Peyer's patch (tissue), 4 donors: ENCODE measurements at regions not wholly inside any gene's neighbourhood (a gene's known extent, or its start where the extent isn't known, plus 50 kb on each side); places are given as distances from the start of the nearest gene placed in this dataset.

Experiments used
- DNase-seq, 3 donors: peaks; one replicate each; pipeline ENCODE4 v3.0.0-alpha.2; 2017 to 2019
- H3K27ac ChIP-seq, 4 donors: fragments of 200-600 bp; sonication (generic); one replicate each; pipeline ENCODE4 v1.5.1; 2016 to 2019
- H3K27me3 ChIP-seq, 2 donors: fragments of 200-600 bp; sonication (generic); one replicate each; pipeline ENCODE4 v1.5.1; 2019
- H3K36me3 ChIP-seq, 3 donors: fragments of 200-600 bp; sonication (generic); one replicate each; pipeline ENCODE4 v1.5.1; 2016 to 2019
- H3K4me1 ChIP-seq, 4 donors: fragments of 200-600 bp; sonication (generic); one replicate each; pipeline ENCODE4 v1.5.1; 2016 to 2019
- H3K4me3 ChIP-seq, 4 donors: fragments of 200-600 bp; sonication (generic); 1 replicate in 3 of 4; 2 replicates in 1 of 4; pipeline ENCODE4 v1.5.1; 2016 to 2019; ENCODE audit warnings: mild to moderate bottlenecking in 1 of 4
- H3K9me3 ChIP-seq, 4 donors: fragments of 200-600 bp; sonication (generic); one replicate each; pipeline ENCODE4 v1.5.1; 2016 to 2019; ENCODE audit warnings: mild to moderate bottlenecking in 1 of 4
- POLR2A ChIP-seq, 2 donors: fragments of 450-650 bp; IDR thresholded peaks; one replicate each; pipeline ENCODE4 v1.5.1; 2017; ENCODE audit warnings: antibody characterized with exemption in 2 of 2, mild to moderate bottlenecking in 2 of 2, moderate library complexity in 2 of 2
- TF ChIP-seq, protein P1 (sequence below), 6 experiments: fragments of 450-650 bp in 4 of 6; fragments of 200-600 bp in 2 of 6; sonication (generic) in 1 of 6; IDR thresholded peaks; one replicate each; pipeline ENCODE4 v1.5.1; 2017 to 2019; ENCODE audit warnings: antibody characterized with exemption in 6 of 6, mild to moderate bottlenecking in 3 of 6, moderate library complexity in 1 of 6

DNA sequence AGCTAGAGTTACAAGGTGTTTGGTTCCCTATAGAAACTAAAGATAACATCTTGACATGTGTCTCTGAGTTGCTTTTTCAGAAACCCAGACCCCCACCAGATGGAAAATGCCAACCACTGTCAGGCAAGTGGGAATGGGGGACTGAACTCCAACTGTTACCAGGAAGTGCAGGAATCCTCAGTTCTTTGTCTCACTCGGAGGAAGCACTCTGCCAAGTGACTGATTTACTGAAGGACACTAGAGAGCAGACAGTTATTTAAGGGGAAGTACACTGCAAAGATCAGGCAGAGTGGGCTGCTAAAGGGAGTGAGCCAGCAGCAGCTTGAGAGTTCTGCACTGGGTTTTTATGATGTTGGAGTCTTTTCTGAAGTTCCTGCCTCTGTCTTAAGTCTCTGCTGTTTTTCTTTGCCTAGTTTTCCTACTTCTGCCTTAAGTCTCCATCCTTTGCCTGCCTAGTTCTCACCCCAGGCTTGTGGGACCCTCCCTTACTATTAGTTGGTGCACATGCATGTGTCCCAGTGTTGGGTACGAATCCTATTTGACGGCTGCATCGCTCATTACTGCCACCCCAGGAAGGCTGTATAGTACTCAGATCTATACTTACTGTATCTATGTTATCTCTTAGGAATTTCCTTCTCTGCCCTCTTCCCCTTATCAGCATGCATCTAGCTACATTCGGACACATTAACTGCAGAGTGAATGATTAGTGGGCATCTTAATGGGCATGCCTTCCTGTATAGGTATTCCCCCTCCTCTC is 97.1 kb downstream of the TEX51 start:
- no peak for TF ChIP-seq POLR2A (IDR thresholded peaks at IDR 0.05)
- TF ChIP-seq, protein P1, sequence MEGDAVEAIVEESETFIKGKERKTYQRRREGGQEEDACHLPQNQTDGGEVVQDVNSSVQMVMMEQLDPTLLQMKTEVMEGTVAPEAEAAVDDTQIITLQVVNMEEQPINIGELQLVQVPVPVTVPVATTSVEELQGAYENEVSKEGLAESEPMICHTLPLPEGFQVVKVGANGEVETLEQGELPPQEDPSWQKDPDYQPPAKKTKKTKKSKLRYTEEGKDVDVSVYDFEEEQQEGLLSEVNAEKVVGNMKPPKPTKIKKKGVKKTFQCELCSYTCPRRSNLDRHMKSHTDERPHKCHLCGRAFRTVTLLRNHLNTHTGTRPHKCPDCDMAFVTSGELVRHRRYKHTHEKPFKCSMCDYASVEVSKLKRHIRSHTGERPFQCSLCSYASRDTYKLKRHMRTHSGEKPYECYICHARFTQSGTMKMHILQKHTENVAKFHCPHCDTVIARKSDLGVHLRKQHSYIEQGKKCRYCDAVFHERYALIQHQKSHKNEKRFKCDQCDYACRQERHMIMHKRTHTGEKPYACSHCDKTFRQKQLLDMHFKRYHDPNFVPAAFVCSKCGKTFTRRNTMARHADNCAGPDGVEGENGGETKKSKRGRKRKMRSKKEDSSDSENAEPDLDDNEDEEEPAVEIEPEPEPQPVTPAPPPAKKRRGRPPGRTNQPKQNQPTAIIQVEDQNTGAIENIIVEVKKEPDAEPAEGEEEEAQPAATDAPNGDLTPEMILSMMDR (IDR thresholded peaks at IDR 0.05): no peak
- DNase-seq: no peak
- H3K4me3 ChIP-seq: no peak overlapping the region
- H3K27ac ChIP-seq: peak overlapping the region in 1 of 4 donors; percentile 67
- no peaks in the 10 kb centered on the region for H3K27me3 ChIP-seq
- H3K9me3 ChIP-seq: no peaks in the 10 kb centered on the region
- no peaks in the 10 kb centered on the region for H3K36me3 ChIP-seq
- H3K4me1 ChIP-seq: peaks cover 0 to 12% (median 0%) of the 10 kb centered on the region in 4 donors

DNA sequence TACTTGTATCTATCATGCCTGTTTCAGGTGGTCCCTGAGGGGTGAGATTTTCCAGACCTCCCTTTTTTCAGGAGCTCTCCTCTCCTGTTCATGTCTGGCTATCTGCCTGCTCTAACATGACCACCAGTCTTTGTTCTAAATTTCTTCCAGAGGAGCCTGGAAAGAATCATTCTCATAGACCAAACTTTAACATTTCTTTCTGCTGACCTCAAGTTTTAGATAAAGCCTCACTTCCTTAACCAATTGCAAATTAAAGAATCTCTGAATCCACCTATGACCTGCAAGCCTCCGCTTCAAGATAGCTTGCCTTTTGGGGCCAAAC is 97.6 kb downstream of the TEX51 start:
- no peaks in the 10 kb centered on the region for H3K9me3 ChIP-seq
- H3K4me1 ChIP-seq: peaks cover 0 to 12% (median 0%) of the 10 kb centered on the region in 4 donors
- H3K27me3 ChIP-seq: no peaks in the 10 kb centered on the region
- H3K4me3 ChIP-seq: no peak overlapping the region
- no peak for DNase-seq
- no peak for TF ChIP-seq POLR2A (IDR thresholded peaks at IDR 0.05)
- TF ChIP-seq, protein P1 (IDR thresholded peaks at IDR 0.05): no peak
- H3K36me3 ChIP-seq: no peaks in the 10 kb centered on the region
- peak overlapping the region in 1 of 4 donors; percentile 67 for H3K27ac ChIP-seq
